Panc1 (cell line): ENCODE measurements at regions not wholly inside any gene's neighbourhood (a gene's known extent, or its start where the extent isn't known, plus 50 kb on each side); places are given as distances from the start of the nearest gene placed in this dataset.

Source experiments
- ATAC-seq: fragments of 200-7000 bp; cut with Tn5 transposase; 2 replicates; pipeline ENCODE4 v1.9.1; 2020; ENCODE audit warnings: mild to moderate bottlenecking, moderate library complexity
- BruUV-seq: library from RNA; stranded (reverse); fragments of 400-500 nt; replicated peaks from 2 replicates; lab custom pipeline; 2021; lab: Mats Ljungman, UMichigan
- CTCF ChIA-PET: fragments of 300-600 bp; sonication (Branson Sonifier 250); formaldehyde crosslinking; loops from one replicate; lab custom pipeline; 2022; ENCODE audit warnings: antibody characterized with exemption; lab: Charles Lee
- POLR2A ChIA-PET: fragments of 300-600 bp; sonication (Branson Sonifier 250); formaldehyde crosslinking; loops from one replicate; lab custom pipeline; 2022; ENCODE audit warnings: antibody characterized with exemption; lab: Charles Lee
- DNase-seq: peaks from one replicate; pipeline ENCODE4 v3.0.0-alpha.2; 2010; ENCODE audit warnings: low read depth, low spot score
- H3K27ac ChIP-seq: 2 replicates; pipeline ENCODE4 v1.5.1; 2011; ENCODE audit warnings: mild to moderate bottlenecking, low read length, inconsistent platforms
- H3K27me3 ChIP-seq: fragments of 200-500 bp; sonication (Bioruptor generic); 2 replicates; pipeline ENCODE4 v1.6.0; 2014; ENCODE audit warnings: low read length, inconsistent platforms; ENCODE audit not compliant: control insufficient read depth, insufficient read depth
- H3K36me3 ChIP-seq: fragments of 200-500 bp; sonication (Bioruptor generic); 2 replicates; pipeline ENCODE4 v1.5.1; 2014; ENCODE audit warnings: inconsistent platforms, mild to moderate bottlenecking, low read length, moderate library complexity; ENCODE audit not compliant: control insufficient read depth, insufficient read depth
- H3K4me1 ChIP-seq: 2 replicates; pipeline ENCODE4 v1.5.1; 2011; ENCODE audit warnings: inconsistent platforms, mild to moderate bottlenecking, low read length, moderate library complexity; ENCODE audit not compliant: control insufficient read depth, insufficient read depth
- H3K4me3 ChIP-seq, 2 experiments: 2 replicates each; pipeline ENCODE4 v1.5.1; 2011 to 2012; ENCODE audit warnings: low read depth in 2 of 2, low read length in 2 of 2, mild to moderate bottlenecking in 2 of 2, inconsistent platforms in 1 of 2, moderate library complexity in 1 of 2
- H3K9me3 ChIP-seq: fragments of 200-500 bp; sonication (Bioruptor generic); 2 replicates; pipeline ENCODE4 v1.5.1; 2014; ENCODE audit warnings: low read depth, mild to moderate bottlenecking, inconsistent platforms, low read length, moderate library complexity; ENCODE audit not compliant: control insufficient read depth, insufficient read depth
- POLR2AphosphoS5 ChIP-seq: IDR thresholded peaks from 2 replicates; pipeline ENCODE4 v1.6.1; 2012; ENCODE audit warnings: mild to moderate bottlenecking, low read depth, low read length, moderate library complexity
- SIN3A ChIP-seq: IDR thresholded peaks from 2 replicates; pipeline ENCODE4 v1.6.1; 2012; ENCODE audit warnings: low read depth, mild to moderate bottlenecking, low read length, moderate library complexity, borderline replicate concordance; ENCODE audit not compliant: insufficient read depth
- TCF7L2 ChIP-seq: IDR thresholded peaks from 2 replicates; pipeline ENCODE4 v1.6.1; 2011; ENCODE audit warnings: mild to moderate bottlenecking, low read depth, low read length, inconsistent platforms
- in situ Hi-C: cut with HindIII; loops from 2 replicates; pipeline ENCODE4 v1.10.0; 2016; ENCODE audit warnings: low sequenced_read_pairs, low pct_unique_long_range_greater_than_20kb
- intact Hi-C: fragments of 100-400 bp; cut with micrococcal nuclease; formaldehyde crosslinking; loops from one replicate; pipeline ENCODE4 v1.10.0; 2022; ENCODE audit not compliant: unreplicated experiment
- TF ChIP-seq, protein P1 (sequence below): fragments of 450-650 bp; IDR thresholded peaks from 2 replicates; pipeline ENCODE4 v1.5.1; 2017; ENCODE audit warnings: mild to moderate bottlenecking
- TF ChIP-seq, protein P2 (sequence below), 2 experiments: IDR thresholded peaks; 2 replicates each; pipeline ENCODE4 v1.6.1; 2011 to 2012; ENCODE audit warnings: low read depth in 2 of 2, control low read depth in 1 of 2, low read length in 1 of 2, mild to moderate bottlenecking in 1 of 2, moderate library complexity in 1 of 2; ENCODE audit not compliant: insufficient read depth in 1 of 2

DNA sequence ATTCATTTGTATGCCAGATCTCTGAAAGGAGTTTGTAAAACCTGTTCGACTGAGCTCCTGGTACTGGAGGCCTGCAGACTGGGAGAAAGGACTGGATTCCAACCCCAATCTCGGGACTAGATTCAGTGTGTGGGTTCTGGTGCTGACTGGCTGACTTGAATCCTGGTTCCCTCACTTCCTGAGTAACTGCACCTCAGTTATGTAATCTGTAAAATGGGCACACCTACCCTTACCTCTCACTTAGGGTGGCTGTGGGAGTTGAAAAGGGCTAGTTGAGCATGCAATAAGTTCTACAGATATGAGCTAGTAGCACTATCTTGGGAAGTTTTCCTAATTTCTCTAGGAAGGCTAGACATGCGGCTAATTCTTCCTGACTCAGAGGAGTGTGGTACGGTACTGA is 621.3 kb upstream of the TBX3 start:
- DNase-seq (no peak), ATAC-seq (no peak)
- no peak overlapping the region for H3K27ac ChIP-seq
- H3K27me3 ChIP-seq = no peaks in the 10 kb centered on the region
- TF ChIP-seq POLR2AphosphoS5 (no peak), TCF7L2 (no peak), SIN3A (no peak)
- TF ChIP-seq, protein P1, sequence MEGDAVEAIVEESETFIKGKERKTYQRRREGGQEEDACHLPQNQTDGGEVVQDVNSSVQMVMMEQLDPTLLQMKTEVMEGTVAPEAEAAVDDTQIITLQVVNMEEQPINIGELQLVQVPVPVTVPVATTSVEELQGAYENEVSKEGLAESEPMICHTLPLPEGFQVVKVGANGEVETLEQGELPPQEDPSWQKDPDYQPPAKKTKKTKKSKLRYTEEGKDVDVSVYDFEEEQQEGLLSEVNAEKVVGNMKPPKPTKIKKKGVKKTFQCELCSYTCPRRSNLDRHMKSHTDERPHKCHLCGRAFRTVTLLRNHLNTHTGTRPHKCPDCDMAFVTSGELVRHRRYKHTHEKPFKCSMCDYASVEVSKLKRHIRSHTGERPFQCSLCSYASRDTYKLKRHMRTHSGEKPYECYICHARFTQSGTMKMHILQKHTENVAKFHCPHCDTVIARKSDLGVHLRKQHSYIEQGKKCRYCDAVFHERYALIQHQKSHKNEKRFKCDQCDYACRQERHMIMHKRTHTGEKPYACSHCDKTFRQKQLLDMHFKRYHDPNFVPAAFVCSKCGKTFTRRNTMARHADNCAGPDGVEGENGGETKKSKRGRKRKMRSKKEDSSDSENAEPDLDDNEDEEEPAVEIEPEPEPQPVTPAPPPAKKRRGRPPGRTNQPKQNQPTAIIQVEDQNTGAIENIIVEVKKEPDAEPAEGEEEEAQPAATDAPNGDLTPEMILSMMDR = no peak
- TF ChIP-seq, protein P2, sequence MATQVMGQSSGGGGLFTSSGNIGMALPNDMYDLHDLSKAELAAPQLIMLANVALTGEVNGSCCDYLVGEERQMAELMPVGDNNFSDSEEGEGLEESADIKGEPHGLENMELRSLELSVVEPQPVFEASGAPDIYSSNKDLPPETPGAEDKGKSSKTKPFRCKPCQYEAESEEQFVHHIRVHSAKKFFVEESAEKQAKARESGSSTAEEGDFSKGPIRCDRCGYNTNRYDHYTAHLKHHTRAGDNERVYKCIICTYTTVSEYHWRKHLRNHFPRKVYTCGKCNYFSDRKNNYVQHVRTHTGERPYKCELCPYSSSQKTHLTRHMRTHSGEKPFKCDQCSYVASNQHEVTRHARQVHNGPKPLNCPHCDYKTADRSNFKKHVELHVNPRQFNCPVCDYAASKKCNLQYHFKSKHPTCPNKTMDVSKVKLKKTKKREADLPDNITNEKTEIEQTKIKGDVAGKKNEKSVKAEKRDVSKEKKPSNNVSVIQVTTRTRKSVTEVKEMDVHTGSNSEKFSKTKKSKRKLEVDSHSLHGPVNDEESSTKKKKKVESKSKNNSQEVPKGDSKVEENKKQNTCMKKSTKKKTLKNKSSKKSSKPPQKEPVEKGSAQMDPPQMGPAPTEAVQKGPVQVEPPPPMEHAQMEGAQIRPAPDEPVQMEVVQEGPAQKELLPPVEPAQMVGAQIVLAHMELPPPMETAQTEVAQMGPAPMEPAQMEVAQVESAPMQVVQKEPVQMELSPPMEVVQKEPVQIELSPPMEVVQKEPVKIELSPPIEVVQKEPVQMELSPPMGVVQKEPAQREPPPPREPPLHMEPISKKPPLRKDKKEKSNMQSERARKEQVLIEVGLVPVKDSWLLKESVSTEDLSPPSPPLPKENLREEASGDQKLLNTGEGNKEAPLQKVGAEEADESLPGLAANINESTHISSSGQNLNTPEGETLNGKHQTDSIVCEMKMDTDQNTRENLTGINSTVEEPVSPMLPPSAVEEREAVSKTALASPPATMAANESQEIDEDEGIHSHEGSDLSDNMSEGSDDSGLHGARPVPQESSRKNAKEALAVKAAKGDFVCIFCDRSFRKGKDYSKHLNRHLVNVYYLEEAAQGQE (IDR thresholded peaks at IDR 0.05; ENCODE audit: insufficient read depth in 1 of 2, low read depth in 2 of 2, low read length in 1 of 2) = no peak
- H3K4me1 ChIP-seq = no peaks in the 10 kb centered on the region
- intact Hi-C loops = no loop called here
- H3K36me3 ChIP-seq = no peaks in the 10 kb centered on the region
- H3K4me3 ChIP-seq = no peak overlapping the region
- CTCF ChIA-PET = interaction anchor here (0.7 kb wide), 1 partner anchor 1945 kb away, joined by 3 read pairs; no protein-coding TSS in a partner anchor
- no TSS peak for BruUV-seq
- POLR2A ChIA-PET = no interaction called here
- no peaks in the 10 kb centered on the region for H3K9me3 ChIP-seq
- in situ Hi-C loops = no loop called here

DNA sequence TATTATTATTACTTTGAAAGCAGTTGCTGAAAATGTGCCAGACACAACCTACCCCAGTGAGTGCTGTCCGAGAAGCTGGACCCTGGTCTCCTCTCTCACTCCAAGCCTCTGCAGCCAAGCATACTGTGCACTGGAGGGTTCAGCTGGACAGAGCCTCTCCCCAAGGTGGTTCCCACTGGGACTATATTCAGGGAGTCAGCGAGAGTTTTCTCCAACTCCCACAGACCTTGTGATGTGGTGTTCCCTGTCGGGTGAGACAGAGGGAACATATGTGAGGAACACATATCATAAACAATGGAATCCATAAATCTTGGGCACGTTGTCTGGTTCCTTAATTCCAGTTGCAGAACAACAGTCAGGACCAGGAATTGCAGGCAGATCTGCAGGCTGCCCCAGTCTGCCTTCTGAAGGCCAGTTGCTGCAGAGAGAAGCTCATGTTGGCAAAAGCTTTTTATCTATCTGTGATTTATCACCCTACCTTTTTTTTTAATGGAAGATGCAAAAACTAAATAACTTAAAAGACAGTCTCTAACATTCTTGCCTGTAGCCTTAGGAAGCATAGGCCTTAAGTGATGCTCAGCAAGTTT is 619.8 kb upstream of the TBX3 start:
- no peaks in the 10 kb centered on the region for H3K36me3 ChIP-seq
- in situ Hi-C loops = no loop called here
- H3K27ac ChIP-seq = no peak overlapping the region
- no peak for ATAC-seq
- no peak overlapping the region for H3K4me3 ChIP-seq
- intact Hi-C loops = no loop called here
- H3K9me3 ChIP-seq = no peaks in the 10 kb centered on the region
- POLR2A ChIA-PET = no interaction called here
- TF ChIP-seq TCF7L2 = no peak
- TF ChIP-seq, protein P1 = no peak
- TF ChIP-seq, protein P2 (IDR thresholded peaks at IDR 0.05; ENCODE audit: insufficient read depth in 1 of 2, low read depth in 2 of 2, low read length in 1 of 2) = no peak
- no peak for TF ChIP-seq POLR2AphosphoS5
- TF ChIP-seq SIN3A = no peak
- no peaks in the 10 kb centered on the region for H3K4me1 ChIP-seq
- no peak for DNase-seq
- CTCF ChIA-PET = no interaction called here
- H3K27me3 ChIP-seq = no peaks in the 10 kb centered on the region
- no TSS peak for BruUV-seq
